ENCODE measurements at regions not wholly inside any gene's neighbourhood (a gene's known extent, or its start where the extent isn't known, plus 50 kb on each side); places are given as distances from the start of the nearest gene placed in this dataset.

GRCh38 chr2:15753233-15753798 is 161.6 kb downstream of the DDX1 start:
- Mint-ChIP-seq H3K4me3 (ENCODE audit: unreplicated experiment) (no peak overlapping the region), H3K9me3 (ENCODE audit: unreplicated experiment) (peaks cover 28% of the 10 kb centered on the region), H3K36me3 (ENCODE audit: insufficient read depth, unreplicated experiment) (no peaks in the 10 kb centered on the region), H3K27ac (ENCODE audit: unreplicated experiment) (no peak overlapping the region), H3K4me1 (ENCODE audit: low read depth, unreplicated experiment) (peaks cover 25% of the 10 kb centered on the region), H3K27me3 (ENCODE audit: insufficient read depth, unreplicated experiment) (no peaks in the 10 kb centered on the region)
- H3K27me3 ChIP-seq (replicated peaks; ENCODE audit: control insufficient read depth, insufficient read depth, low read length): no peaks in the 10 kb centered on the region
- POLR2A ChIA-PET: no interaction called here
- CTCF ChIA-PET: no interaction called here
- no peaks in the 10 kb centered on the region for H3K36me3 ChIP-seq (ENCODE audit: control insufficient read depth, insufficient read depth, low read length)
- DNase-seq: no peak
- no peak overlapping the region for H3K4me3 ChIP-seq (ENCODE audit: low read depth, low read length)
- H3K4me1 ChIP-seq: peaks cover 44% of the 10 kb centered on the region
- intact Hi-C loops (cut with micrococcal nuclease; ENCODE audit: unreplicated experiment): no loop called here
- BruUV-seq (replicated peaks): no TSS peak
- H3K9me3 ChIP-seq: no peaks in the 10 kb centered on the region
- TF ChIP-seq CTCF (IDR thresholded peaks at IDR 0.05; ENCODE audit: insufficient read depth in 1 of 2, low read depth in 1 of 2, low read length in 1 of 2, severe bottlenecking in 1 of 2, unreplicated experiment in 1 of 2): no peak

GRCh38 chr2:15753811-15754702 is 162.4 kb downstream of the DDX1 start:
- Histone ChIP-seq H3K4me3 (ENCODE audit: low read depth, low read length) (no peak overlapping the region), H3K9me3 (no peaks in the 10 kb centered on the region), H3K4me1 (peaks cover 36% of the 10 kb centered on the region), H3K36me3 (ENCODE audit: control insufficient read depth, insufficient read depth, low read length) (no peaks in the 10 kb centered on the region), H3K27me3 (replicated peaks; ENCODE audit: control insufficient read depth, insufficient read depth, low read length) (no peaks in the 10 kb centered on the region)
- ChIA-PET POLR2A (no interaction called here), CTCF (no interaction called here)
- Mint-ChIP-seq H3K9me3 (ENCODE audit: unreplicated experiment) (peaks cover 33% of the 10 kb centered on the region), H3K4me3 (ENCODE audit: unreplicated experiment) (no peak overlapping the region), H3K4me1 (ENCODE audit: low read depth, unreplicated experiment) (peaks cover 25% of the 10 kb centered on the region), H3K27me3 (ENCODE audit: insufficient read depth, unreplicated experiment) (no peaks in the 10 kb centered on the region), H3K27ac (ENCODE audit: unreplicated experiment) (no peak overlapping the region), H3K36me3 (ENCODE audit: insufficient read depth, unreplicated experiment) (no peaks in the 10 kb centered on the region)
- TF ChIP-seq CTCF (IDR thresholded peaks at IDR 0.05; ENCODE audit: insufficient read depth in 1 of 2, low read depth in 1 of 2, low read length in 1 of 2, severe bottlenecking in 1 of 2, unreplicated experiment in 1 of 2): no peak
- intact Hi-C loops (cut with micrococcal nuclease; ENCODE audit: unreplicated experiment): no loop called here
- no peak for DNase-seq
- no TSS peak for BruUV-seq (replicated peaks)

- Histone ChIP-seq H3K9me3 (no peaks in the 10 kb centered on the region), H3K4me3 (ENCODE audit: low read depth, low read length) (no peak overlapping the region), H3K36me3 (ENCODE audit: control insufficient read depth, insufficient read depth, low read length) (no peaks in the 10 kb centered on the region), H3K4me1 (peaks cover 30% of the 10 kb centered on the region), H3K27me3 (replicated peaks; ENCODE audit: control insufficient read depth, insufficient read depth, low read length) (no peaks in the 10 kb centered on the region)
- DNase-seq: no peak
- POLR2A ChIA-PET: no interaction called here
- CTCF ChIA-PET: no interaction called here
- H3K27me3 Mint-ChIP-seq (ENCODE audit: insufficient read depth, unreplicated experiment): no peaks in the 10 kb centered on the region
- intact Hi-C loops (cut with micrococcal nuclease; ENCODE audit: unreplicated experiment): no loop called here
- H3K4me1 Mint-ChIP-seq (ENCODE audit: low read depth, unreplicated experiment): peaks cover 25% of the 10 kb centered on the region
- H3K9me3 Mint-ChIP-seq (ENCODE audit: unreplicated experiment): peaks cover 33% of the 10 kb centered on the region
- no TSS peak for BruUV-seq (replicated peaks)
- no peaks in the 10 kb centered on the region for H3K36me3 Mint-ChIP-seq (ENCODE audit: insufficient read depth, unreplicated experiment)
- no peak overlapping the region for H3K27ac Mint-ChIP-seq (ENCODE audit: unreplicated experiment)
- no peak for TF ChIP-seq CTCF (IDR thresholded peaks at IDR 0.05; ENCODE audit: insufficient read depth in 1 of 2, low read depth in 1 of 2, low read length in 1 of 2, severe bottlenecking in 1 of 2, unreplicated experiment in 1 of 2)
- no peak overlapping the region for H3K4me3 Mint-ChIP-seq (ENCODE audit: unreplicated experiment)
Observed at GRCh38 chr2:15754703-15755099, 163.0 kb downstream of the DDX1 start.
